A549 (cell line): ENCODE measurements at regions not wholly inside any gene's neighbourhood (a gene's known extent, or its start where the extent isn't known, plus 50 kb on each side); places are given as distances from the start of the nearest gene placed in this dataset.

Source experiments
- ATAC-seq, 2 experiments: fragments of 200-7000 bp in 1 of 2; fragments of >200 bp in 1 of 2; cut with Nextera tagmentation in 1 of 2; cut with Tn5 transposase in 1 of 2; 3 replicates each; pipeline versions ENCODE4 v1.8.0 to v1.9.1; 2018 to 2020; ENCODE audit warnings: mild to moderate bottlenecking in 1 of 2, moderate library complexity in 1 of 2
- CTCF ChIA-PET: fragments of 300-600 bp; sonication (Branson Sonifier 250); formaldehyde crosslinking; extraction: SDS; loops from one replicate; lab custom pipeline; 2021; ENCODE audit warnings: antibody characterized with exemption, inconsistent platforms; lab: Yijun Ruan, JAX
- POLR2A ChIA-PET: fragments of 350-600 bp; formaldehyde crosslinking; extraction: SDS; loops from one replicate; lab custom pipeline; 2021; ENCODE audit warnings: antibody characterized with exemption, inconsistent platforms; lab: Yijun Ruan, JAX
- DNase-seq, 2 experiments: peaks; one replicate each; pipeline versions ENCODE4 v3.0.0 to v3.0.0-alpha.2; 2011 to 2016; ENCODE audit warnings: low read depth in 1 of 2, low spot score in 1 of 2
- FAIRE-seq: peaks from 2 replicates; lab custom pipeline; 2011; peaks lifted over from hg19 to GRCh38; lab: Jason Lieb, UNC
- H3K27ac ChIP-seq, 2 experiments: fragments of >200 bp; sonication (Bioruptor Twin); formaldehyde crosslinking; 3 replicates each; pipeline ENCODE4 v1.5.1; 2016 to 2017
- H3K4me1 ChIP-seq: fragments of >200 bp; sonication (Bioruptor Twin); formaldehyde crosslinking; 3 replicates; pipeline ENCODE4 v1.6.1; 2016
- H3K4me2 ChIP-seq: fragments of >200 bp; sonication (Bioruptor Twin); formaldehyde crosslinking; 3 replicates; pipeline ENCODE4 v1.6.1; 2016
- H3K4me3 ChIP-seq: fragments of >200 bp; sonication (Bioruptor Twin); formaldehyde crosslinking; 3 replicates; pipeline ENCODE4 v1.5.1; 2016
- H3K9me3 ChIP-seq: fragments of >200 bp; sonication (Bioruptor Twin); formaldehyde crosslinking; 3 replicates; pipeline ENCODE4 v1.6.1; 2016
- BHLHE40 ChIP-seq: IDR thresholded peaks from 2 replicates; pipeline ENCODE4 v1.6.1; 2012; ENCODE audit warnings: low read depth, low read length, inconsistent platforms
- CBX2 ChIP-seq: fragments of 200-600 bp; sonication (generic); IDR thresholded peaks from 2 replicates; pipeline ENCODE4 v1.6.1; 2016; ENCODE audit warnings: low read depth, mild to moderate bottlenecking, borderline replicate concordance
- CBX8 ChIP-seq: fragments of 200-600 bp; sonication (generic); IDR thresholded peaks from 2 replicates; pipeline ENCODE4 v1.6.1; 2016
- CEBPB ChIP-seq, 2 experiments: fragments of >200 bp in 1 of 2; sonication (Bioruptor Twin) in 1 of 2; formaldehyde crosslinking in 1 of 2; IDR thresholded peaks; 2 replicates each; pipeline ENCODE4 v1.6.1; 2012 to 2016
- CHD2 ChIP-seq: fragments of 150-350 bp; IDR thresholded peaks from 2 replicates; pipeline ENCODE4 v1.6.1; 2014; ENCODE audit warnings: low read length; ENCODE audit not compliant: partially characterized antibody
- CHD4 ChIP-seq: fragments of 200-600 bp; sonication (generic); IDR thresholded peaks from 2 replicates; pipeline ENCODE4 v1.6.1; 2016; ENCODE audit warnings: antibody characterized with exemption, mild to moderate bottlenecking, borderline replicate concordance
- ESRRA ChIP-seq: fragments of 150-350 bp; IDR thresholded peaks from 2 replicates; pipeline ENCODE4 v1.6.1; 2014; ENCODE audit warnings: mild to moderate bottlenecking, low read length, borderline replicate concordance
- FOSL2 ChIP-seq, 2 experiments: fragments of 450-650 bp in 1 of 2; fragments of >200 bp in 1 of 2; sonication (Bioruptor Twin) in 1 of 2; formaldehyde crosslinking; IDR thresholded peaks; 2 replicates each; pipeline versions ENCODE4 v1.5.0 to v1.6.1; 2016 to 2020; ENCODE audit warnings: mild to moderate bottlenecking in 1 of 2, moderate library complexity in 1 of 2
- FOXS1 ChIP-seq: fragments of 250-450 bp; sonication (Bioruptor Pico); IDR thresholded peaks from 2 replicates; pipeline ENCODE4 v1.5.0; 2020; ENCODE audit warnings: mild to moderate bottlenecking, moderate library complexity
- HOXA7 ChIP-seq: fragments of 250-450 bp; sonication (Bioruptor Pico); IDR thresholded peaks from 2 replicates; pipeline ENCODE4 v1.5.0; 2020; ENCODE audit warnings: mild to moderate bottlenecking, moderate library complexity
- HOXB13 ChIP-seq: fragments of 250-450 bp; sonication (Bioruptor Pico); IDR thresholded peaks from 2 replicates; pipeline ENCODE4 v1.5.0; 2020; ENCODE audit warnings: low read depth, mild to moderate bottlenecking, moderate library complexity
- HOXB5 ChIP-seq: fragments of 250-450 bp; sonication (Bioruptor Pico); IDR thresholded peaks from 2 replicates; pipeline ENCODE4 v1.5.0; 2020; ENCODE audit warnings: mild to moderate bottlenecking, moderate library complexity
- MYC ChIP-seq: IDR thresholded peaks from 2 replicates; pipeline ENCODE4 v1.6.1; 2012; ENCODE audit warnings: mild to moderate bottlenecking, inconsistent platforms, low read length, improper control_type of control experiment, borderline replicate concordance
- NPAS2 ChIP-seq: fragments of 250-450 bp; sonication (Bioruptor Pico); IDR thresholded peaks from 2 replicates; pipeline ENCODE4 v1.8.0; 2022; ENCODE audit warnings: mild to moderate bottlenecking, moderate library complexity, borderline replicate concordance
- NR3C1 ChIP-seq: fragments of >200 bp; sonication (Bioruptor Twin); formaldehyde crosslinking; IDR thresholded peaks from 3 replicates; pipeline ENCODE4 v1.6.1; 2017
- PHF8 ChIP-seq: fragments of 200-600 bp; sonication (generic); IDR thresholded peaks from 2 replicates; pipeline ENCODE4 v1.6.1; 2016; ENCODE audit warnings: low read depth, mild to moderate bottlenecking, antibody characterized with exemption, moderate library complexity, borderline replicate concordance
- RAD21 ChIP-seq, 2 experiments: fragments of >200 bp in 1 of 2; sonication (Bioruptor Twin) in 1 of 2; formaldehyde crosslinking in 1 of 2; IDR thresholded peaks in 1 of 2; conservative IDR thresholded peaks in 1 of 2; 2 replicates in 1 of 2; 3 replicates in 1 of 2; pipeline ENCODE4 v1.6.1; 2012 to 2018; ENCODE audit warnings: inconsistent platforms in 1 of 2
- RFX5 ChIP-seq: fragments of 450-650 bp; IDR thresholded peaks from 2 replicates; pipeline ENCODE4 v1.7.1; 2014; ENCODE audit warnings: antibody characterized with exemption, mild to moderate bottlenecking, moderate library complexity
- RNF2 ChIP-seq: fragments of 200-600 bp; sonication (generic); IDR thresholded peaks from 2 replicates; pipeline ENCODE4 v1.6.1; 2016; ENCODE audit warnings: low read depth, mild to moderate bottlenecking, antibody characterized with exemption, moderate library complexity, borderline replicate concordance
- SREBF2 ChIP-seq: fragments of 450-650 bp; IDR thresholded peaks from 2 replicates; pipeline ENCODE4 v1.6.1; 2014; ENCODE audit warnings: mild to moderate bottlenecking, moderate library complexity
- TP53 ChIP-seq: fragments of 250-450 bp; sonication (Bioruptor Pico); IDR thresholded peaks from 2 replicates; pipeline ENCODE4 v1.5.0; 2021; ENCODE audit warnings: mild to moderate bottlenecking, moderate library complexity
- ZFP36 ChIP-seq: fragments of 450-650 bp; IDR thresholded peaks from 2 replicates; pipeline ENCODE4 v1.6.1; 2014; ENCODE audit warnings: borderline replicate concordance; ENCODE audit not compliant: partially characterized antibody
- ZNF302 ChIP-seq: fragments of 250-450 bp; sonication (Bioruptor Pico); IDR thresholded peaks from 2 replicates; pipeline ENCODE4 v1.9.0; 2021; ENCODE audit warnings: inconsistent platforms, mild to moderate bottlenecking, moderate library complexity
- ZSCAN20 ChIP-seq: fragments of 250-450 bp; sonication (Bioruptor Pico); IDR thresholded peaks from 2 replicates; pipeline ENCODE4 v1.8.0; 2022; ENCODE audit warnings: mild to moderate bottlenecking, moderate library complexity
- WGBS: methylation state at CpG from one replicate; pipeline ENCODE4 v1.1.6; 2017; ENCODE audit errors: missing lambda C conversion rate; 5-methylcytosine and 5-hydroxymethylcytosine counted together
- TF ChIP-seq, protein P1 (sequence below): IDR thresholded peaks from 2 replicates; pipeline ENCODE4 v1.6.1; 2012; ENCODE audit warnings: low read depth, borderline replicate concordance
- TF ChIP-seq, protein P2 (sequence below): fragments of 250-450 bp; sonication (Bioruptor Pico); IDR thresholded peaks from 2 replicates; pipeline ENCODE4 v1.5.0; 2021; ENCODE audit warnings: mild to moderate bottlenecking, moderate library complexity, borderline replicate concordance
- TF ChIP-seq, protein P3 (sequence below): IDR thresholded peaks from 2 replicates; pipeline ENCODE4 v1.6.1; 2012
- TF ChIP-seq, protein P4 (sequence below): fragments of 200-600 bp; sonication (generic); IDR thresholded peaks from 2 replicates; pipeline ENCODE4 v1.6.1; 2016; ENCODE audit warnings: antibody characterized with exemption, mild to moderate bottlenecking, moderate library complexity

DNA sequence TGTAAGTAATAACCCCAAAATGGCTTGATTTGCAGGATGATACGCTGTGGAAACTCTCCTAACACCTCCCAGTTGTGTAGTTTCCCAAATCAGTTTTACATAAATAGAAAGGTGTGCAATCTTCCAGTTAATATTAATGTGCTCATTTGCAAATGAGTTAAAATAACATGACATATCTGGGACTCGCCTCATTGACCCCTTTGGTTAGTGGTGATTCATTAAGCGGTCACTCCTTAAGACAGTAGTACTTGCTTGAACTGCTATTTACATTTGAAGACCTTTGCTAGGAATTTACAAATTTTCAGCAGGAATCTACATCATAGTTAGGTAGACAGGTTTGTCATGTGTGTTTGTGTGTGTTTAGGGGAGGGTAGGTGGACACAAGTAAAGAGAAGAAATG is 1367.7 kb upstream of the CELF4 start:
- ATAC-seq, result no peak
- H3K4me1 ChIP-seq, result no peaks in the 10 kb centered on the region
- no peaks in the 10 kb centered on the region for H3K9me3 ChIP-seq
- H3K4me3 ChIP-seq, result no peak overlapping the region
- POLR2A ChIA-PET, result no interaction called here
- FAIRE-seq, result no peak
- no peak overlapping the region for H3K4me2 ChIP-seq
- no peak for TF ChIP-seq CBX2
- no peak for TF ChIP-seq CBX8
- TF ChIP-seq HOXB5 (CRISPR knock-in tag), result no peak
- TF ChIP-seq, protein P1, sequence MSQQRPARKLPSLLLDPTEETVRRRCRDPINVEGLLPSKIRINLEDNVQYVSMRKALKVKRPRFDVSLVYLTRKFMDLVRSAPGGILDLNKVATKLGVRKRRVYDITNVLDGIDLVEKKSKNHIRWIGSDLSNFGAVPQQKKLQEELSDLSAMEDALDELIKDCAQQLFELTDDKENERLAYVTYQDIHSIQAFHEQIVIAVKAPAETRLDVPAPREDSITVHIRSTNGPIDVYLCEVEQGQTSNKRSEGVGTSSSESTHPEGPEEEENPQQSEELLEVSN, result no peak
- no peak for TF ChIP-seq MYC
- TF ChIP-seq ZSCAN20 (CRISPR knock-in tag), result no peak
- TF ChIP-seq TP53, result no peak
- TF ChIP-seq CHD2, result no peak
- no peak for TF ChIP-seq FOSL2 (IDR thresholded peaks at IDR 0.05)
- TF ChIP-seq FOSL2 (CRISPR knock-in tag; IDR thresholded peaks at IDR 0.05), result no peak
- TF ChIP-seq HOXB13 (CRISPR knock-in tag), result no peak
- no peak for TF ChIP-seq RNF2
- TF ChIP-seq, protein P2, sequence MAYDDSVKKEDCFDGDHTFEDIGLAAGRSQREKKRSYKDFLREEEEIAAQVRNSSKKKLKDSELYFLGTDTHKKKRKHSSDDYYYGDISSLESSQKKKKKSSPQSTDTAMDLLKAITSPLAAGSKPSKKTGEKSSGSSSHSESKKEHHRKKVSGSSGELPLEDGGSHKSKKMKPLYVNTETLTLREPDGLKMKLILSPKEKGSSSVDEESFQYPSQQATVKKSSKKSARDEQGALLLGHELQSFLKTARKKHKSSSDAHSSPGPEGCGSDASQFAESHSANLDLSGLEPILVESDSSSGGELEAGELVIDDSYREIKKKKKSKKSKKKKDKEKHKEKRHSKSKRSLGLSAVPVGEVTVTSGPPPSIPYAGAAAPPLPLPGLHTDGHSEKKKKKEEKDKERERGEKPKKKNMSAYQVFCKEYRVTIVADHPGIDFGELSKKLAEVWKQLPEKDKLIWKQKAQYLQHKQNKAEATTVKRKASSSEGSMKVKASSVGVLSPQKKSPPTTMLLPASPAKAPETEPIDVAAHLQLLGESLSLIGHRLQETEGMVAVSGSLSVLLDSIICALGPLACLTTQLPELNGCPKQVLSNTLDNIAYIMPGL, result no peak
- TF ChIP-seq, protein P3, sequence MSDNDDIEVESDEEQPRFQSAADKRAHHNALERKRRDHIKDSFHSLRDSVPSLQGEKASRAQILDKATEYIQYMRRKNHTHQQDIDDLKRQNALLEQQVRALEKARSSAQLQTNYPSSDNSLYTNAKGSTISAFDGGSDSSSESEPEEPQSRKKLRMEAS, result no peak
- WGBS, result 29% methylated on average over 3 of the region's 3 CpGs
- DNase-seq, result no peak
- no peak overlapping the region for H3K27ac ChIP-seq
- CTCF ChIA-PET, result no interaction called here

DNA sequence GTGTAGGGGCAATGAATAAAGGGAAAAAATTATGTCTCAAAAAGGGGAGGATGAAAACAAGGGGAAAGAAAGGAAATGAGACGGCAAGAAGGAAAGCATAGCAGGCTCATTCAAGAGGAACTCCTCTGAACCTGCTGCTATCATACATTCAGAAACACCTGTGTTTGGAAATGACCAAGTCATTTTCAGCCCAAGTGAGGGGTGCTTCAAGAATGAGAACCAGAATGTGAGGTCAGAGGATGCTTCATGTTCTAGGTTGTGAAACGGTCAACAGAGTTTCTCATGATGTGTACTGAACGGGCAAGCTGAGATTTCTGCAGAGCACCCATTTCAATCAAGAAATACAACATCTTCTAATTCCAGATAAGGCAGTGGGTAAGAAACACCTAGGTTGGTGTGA is 1367.2 kb upstream of the CELF4 start:
- DNase-seq (no peak), ATAC-seq (no peak), FAIRE-seq (no peak)
- ChIA-PET CTCF (no interaction called here), POLR2A (no interaction called here)
- no peak overlapping the region for H3K4me3 ChIP-seq
- H3K9me3 ChIP-seq, result no peaks in the 10 kb centered on the region
- WGBS, result 6% methylated on average over 3 of the region's 3 CpGs
- H3K4me1 ChIP-seq, result no peaks in the 10 kb centered on the region
- no peak for TF ChIP-seq FOSL2 (IDR thresholded peaks at IDR 0.05)
- TF ChIP-seq FOSL2 (CRISPR knock-in tag; IDR thresholded peaks at IDR 0.05), result no peak
- no peak for TF ChIP-seq CHD4
- no peak for TF ChIP-seq ESRRA
- TF ChIP-seq RFX5, result no peak
- no peak for TF ChIP-seq ZFP36
- no peak for TF ChIP-seq SREBF2
- TF ChIP-seq HOXB13 (CRISPR knock-in tag), result no peak
- TF ChIP-seq RAD21 (conservative IDR thresholded peaks at IDR 0.05 in 1 of 2, IDR thresholded peaks at IDR 0.05 in 1 of 2), result no peak
- no peak for TF ChIP-seq HOXA7 (CRISPR knock-in tag)
- no peak for TF ChIP-seq FOXS1 (CRISPR knock-in tag)
- TF ChIP-seq TP53, result no peak
- TF ChIP-seq PHF8, result no peak
- TF ChIP-seq BHLHE40, result no peak
- no peak for TF ChIP-seq RNF2
- TF ChIP-seq NR3C1, result no peak
- TF ChIP-seq, protein P4, sequence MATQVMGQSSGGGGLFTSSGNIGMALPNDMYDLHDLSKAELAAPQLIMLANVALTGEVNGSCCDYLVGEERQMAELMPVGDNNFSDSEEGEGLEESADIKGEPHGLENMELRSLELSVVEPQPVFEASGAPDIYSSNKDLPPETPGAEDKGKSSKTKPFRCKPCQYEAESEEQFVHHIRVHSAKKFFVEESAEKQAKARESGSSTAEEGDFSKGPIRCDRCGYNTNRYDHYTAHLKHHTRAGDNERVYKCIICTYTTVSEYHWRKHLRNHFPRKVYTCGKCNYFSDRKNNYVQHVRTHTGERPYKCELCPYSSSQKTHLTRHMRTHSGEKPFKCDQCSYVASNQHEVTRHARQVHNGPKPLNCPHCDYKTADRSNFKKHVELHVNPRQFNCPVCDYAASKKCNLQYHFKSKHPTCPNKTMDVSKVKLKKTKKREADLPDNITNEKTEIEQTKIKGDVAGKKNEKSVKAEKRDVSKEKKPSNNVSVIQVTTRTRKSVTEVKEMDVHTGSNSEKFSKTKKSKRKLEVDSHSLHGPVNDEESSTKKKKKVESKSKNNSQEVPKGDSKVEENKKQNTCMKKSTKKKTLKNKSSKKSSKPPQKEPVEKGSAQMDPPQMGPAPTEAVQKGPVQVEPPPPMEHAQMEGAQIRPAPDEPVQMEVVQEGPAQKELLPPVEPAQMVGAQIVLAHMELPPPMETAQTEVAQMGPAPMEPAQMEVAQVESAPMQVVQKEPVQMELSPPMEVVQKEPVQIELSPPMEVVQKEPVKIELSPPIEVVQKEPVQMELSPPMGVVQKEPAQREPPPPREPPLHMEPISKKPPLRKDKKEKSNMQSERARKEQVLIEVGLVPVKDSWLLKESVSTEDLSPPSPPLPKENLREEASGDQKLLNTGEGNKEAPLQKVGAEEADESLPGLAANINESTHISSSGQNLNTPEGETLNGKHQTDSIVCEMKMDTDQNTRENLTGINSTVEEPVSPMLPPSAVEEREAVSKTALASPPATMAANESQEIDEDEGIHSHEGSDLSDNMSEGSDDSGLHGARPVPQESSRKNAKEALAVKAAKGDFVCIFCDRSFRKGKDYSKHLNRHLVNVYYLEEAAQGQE, result no peak
- TF ChIP-seq NPAS2 (CRISPR knock-in tag), result no peak
- no peak for TF ChIP-seq ZNF302 (CRISPR knock-in tag)
- no peak for TF ChIP-seq CEBPB (IDR thresholded peaks at IDR 0.05)
- TF ChIP-seq, all 56 proteins: peak for 0
- H3K27ac ChIP-seq, result no peak overlapping the region
- no peak overlapping the region for H3K4me2 ChIP-seq
